ENCODE measurements at regions not wholly inside any gene's neighbourhood (a gene's known extent, or its start where the extent isn't known, plus 50 kb on each side); places are given as distances from the start of the nearest gene placed in this dataset.

GRCh38 chr1:38546636-38547035 lies 312.9 kb downstream of the RRAGC start:
- in situ Hi-C loops (cut with HindIII; ENCODE audit: low pct_unique_long_range_greater_than_20kb, low sequenced_read_pairs): no loop called here
- DNase-seq (ENCODE audit: low read depth): no peak

- in situ Hi-C loops (cut with HindIII; ENCODE audit: low pct_unique_long_range_greater_than_20kb, low sequenced_read_pairs): no loop called here
- DNase-seq (ENCODE audit: low read depth): peak; percentile 29
These were observed 318.3 kb downstream of the RRAGC start for GRCh38 chr1:38541223-38541622.

- no peak for DNase-seq (ENCODE audit: low read depth)
- in situ Hi-C loops (cut with HindIII; ENCODE audit: low pct_unique_long_range_greater_than_20kb, low sequenced_read_pairs): no loop called here
These were observed 319.6 kb downstream of the RRAGC start for GRCh38 chr1:38539931-38540330.

GRCh38 chr1:38538834-38539233 lies 320.7 kb downstream of the RRAGC start:
- in situ Hi-C loops (cut with HindIII; ENCODE audit: low pct_unique_long_range_greater_than_20kb, low sequenced_read_pairs): no loop called here
- DNase-seq (ENCODE audit: low read depth): no peak

- DNase-seq (ENCODE audit: low read depth): no peak
- in situ Hi-C loops (cut with HindIII; ENCODE audit: low pct_unique_long_range_greater_than_20kb, low sequenced_read_pairs): no loop called here
These were observed 323.5 kb downstream of the RRAGC start for GRCh38 chr1:38536089-38536488.

GRCh38 chr1:38534473-38534823 lies 325.1 kb downstream of the RRAGC start:
- in situ Hi-C loops (cut with HindIII; ENCODE audit: low pct_unique_long_range_greater_than_20kb, low sequenced_read_pairs): no loop called here
- DNase-seq (ENCODE audit: low read depth): no peak

GRCh38 chr1:38533772-38534472 lies 325.6 kb downstream of the RRAGC start:
- in situ Hi-C loops (cut with HindIII; ENCODE audit: low pct_unique_long_range_greater_than_20kb, low sequenced_read_pairs): no loop called here
- DNase-seq (ENCODE audit: low read depth): no peak

- in situ Hi-C loops (cut with HindIII; ENCODE audit: low pct_unique_long_range_greater_than_20kb, low sequenced_read_pairs): no loop called here
- DNase-seq (ENCODE audit: low read depth): no peak
These were observed 328.6 kb downstream of the RRAGC start for GRCh38 chr1:38530957-38531356.

GRCh38 chr1:38529946-38530345 lies 329.6 kb downstream of the RRAGC start:
- no peak for DNase-seq (ENCODE audit: low read depth)

DNA sequence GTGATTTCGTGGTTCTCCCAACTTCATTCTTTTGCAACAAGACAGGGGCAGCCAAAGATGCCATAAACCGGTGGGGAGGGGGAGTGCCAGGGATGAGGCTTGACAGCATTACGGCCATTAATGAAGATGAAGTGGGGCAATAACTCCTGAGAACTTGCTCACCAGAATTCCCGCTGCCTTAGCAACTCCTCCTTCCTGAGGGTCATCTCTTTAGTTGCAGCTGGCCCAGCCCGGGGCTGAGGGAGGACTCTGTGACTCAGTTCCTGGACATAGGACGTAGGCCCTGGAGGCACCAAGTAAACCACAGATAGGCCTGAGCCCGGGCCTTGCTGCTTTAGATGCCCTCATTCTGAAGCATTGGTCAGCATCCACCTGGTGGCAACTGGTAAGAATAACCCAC lies 330.2 kb downstream of the RRAGC start:
- in situ Hi-C loops (cut with HindIII; ENCODE audit: low pct_unique_long_range_greater_than_20kb, low sequenced_read_pairs): no loop called here
- DNase-seq (ENCODE audit: low read depth): no peak

More at GRCh38 chr1:38529946-38530345, 329.6 kb downstream of the RRAGC start:
- in situ Hi-C loops (cut with HindIII; ENCODE audit: low pct_unique_long_range_greater_than_20kb, low sequenced_read_pairs): no loop called here

DNA sequence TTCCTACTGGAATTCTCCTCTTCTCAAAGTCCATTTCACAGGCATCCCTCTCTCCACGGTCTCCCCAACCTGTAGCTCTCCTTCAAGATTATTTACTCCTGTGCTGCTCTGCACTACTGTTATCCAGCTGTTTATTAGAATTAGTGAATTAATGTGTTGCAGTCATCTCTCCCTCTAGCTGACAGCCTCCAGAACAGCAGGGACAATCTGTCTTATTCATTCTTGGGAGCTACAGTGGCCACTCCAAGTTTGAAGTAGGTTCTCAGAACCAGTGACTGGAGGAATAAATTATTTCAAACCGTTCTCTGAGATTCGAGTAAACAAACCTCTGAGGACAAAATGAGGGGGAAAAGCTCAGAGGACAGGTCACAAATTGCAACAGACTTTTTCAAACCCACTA lies 330.9 kb downstream of the RRAGC start:
- no peak for DNase-seq (ENCODE audit: low read depth)
- in situ Hi-C loops (cut with HindIII; ENCODE audit: low pct_unique_long_range_greater_than_20kb, low sequenced_read_pairs): no loop called here

GRCh38 chr1:38527373-38527966 lies 332.1 kb downstream of the RRAGC start:
- in situ Hi-C loops (cut with HindIII; ENCODE audit: low pct_unique_long_range_greater_than_20kb, low sequenced_read_pairs): no loop called here
- DNase-seq (ENCODE audit: low read depth): no peak

- no peak for DNase-seq (ENCODE audit: low read depth)
- in situ Hi-C loops (cut with HindIII; ENCODE audit: low pct_unique_long_range_greater_than_20kb, low sequenced_read_pairs): no loop called here
These were observed 333.5 kb downstream of the RRAGC start for GRCh38 chr1:38526046-38526445.

- no peak for DNase-seq (ENCODE audit: low read depth)
- in situ Hi-C loops (cut with HindIII; ENCODE audit: low pct_unique_long_range_greater_than_20kb, low sequenced_read_pairs): no loop called here
These were observed 334.1 kb downstream of the RRAGC start for GRCh38 chr1:38525343-38526043.

GRCh38 chr1:38524025-38524641 lies 335.4 kb downstream of the RRAGC start:
- in situ Hi-C loops (cut with HindIII; ENCODE audit: low pct_unique_long_range_greater_than_20kb, low sequenced_read_pairs): no loop called here
- DNase-seq (ENCODE audit: low read depth): no peak

DNA sequence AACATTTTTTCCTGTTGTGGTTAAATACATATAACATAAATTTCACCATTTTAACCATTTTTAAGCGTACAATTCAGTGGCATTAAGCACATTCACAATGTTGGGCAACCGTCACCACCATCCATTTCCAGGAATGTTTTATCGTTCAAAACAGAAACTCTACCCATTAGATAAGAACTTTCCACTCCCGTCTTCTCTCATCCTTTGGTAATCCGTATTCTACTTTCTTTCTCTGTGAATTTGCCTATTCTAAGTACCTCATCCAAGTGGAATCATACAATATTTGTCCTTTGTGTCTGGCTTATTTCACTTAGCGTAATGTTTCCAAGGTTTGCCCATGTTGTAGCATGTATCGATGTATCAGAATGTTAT lies 336.0 kb downstream of the RRAGC start:
- no peak for DNase-seq (ENCODE audit: low read depth)
- in situ Hi-C loops (cut with HindIII; ENCODE audit: low pct_unique_long_range_greater_than_20kb, low sequenced_read_pairs): no loop called here

DNA sequence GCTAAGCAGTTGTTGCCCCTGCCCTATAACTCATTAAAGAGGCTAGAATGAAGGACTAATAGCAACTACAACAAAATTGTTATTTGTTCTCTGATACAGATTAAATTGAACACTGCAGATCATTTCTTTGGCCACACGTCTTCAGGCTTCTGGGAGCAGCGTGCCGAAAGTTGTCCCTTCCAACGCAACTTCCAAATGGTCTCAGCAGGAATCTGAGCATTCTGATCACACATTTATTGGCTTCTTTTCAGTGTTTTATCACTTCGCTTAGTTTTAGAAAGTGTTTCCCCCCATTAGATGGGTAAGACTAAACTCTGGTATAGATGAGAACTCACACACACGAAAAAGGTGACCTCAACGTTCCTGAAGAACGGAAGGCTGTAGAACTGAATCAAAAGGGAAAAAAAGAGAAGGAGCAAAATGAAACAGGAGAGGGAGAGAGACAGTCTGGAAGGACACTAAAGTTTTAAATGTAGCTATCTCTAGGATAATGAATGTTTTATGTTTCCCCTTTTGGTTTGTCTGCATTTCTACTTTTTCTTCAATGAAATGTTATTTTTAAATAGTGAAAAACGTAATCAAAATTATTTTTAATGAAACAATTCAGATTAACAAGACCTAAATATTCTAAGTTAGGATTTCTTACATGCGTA lies 336.5 kb downstream of the RRAGC start:
- DNase-seq (ENCODE audit: low read depth): no peak
- in situ Hi-C loops (cut with HindIII; ENCODE audit: low pct_unique_long_range_greater_than_20kb, low sequenced_read_pairs): no loop called here

- in situ Hi-C loops (cut with HindIII; ENCODE audit: low pct_unique_long_range_greater_than_20kb, low sequenced_read_pairs): no loop called here
- no peak for DNase-seq (ENCODE audit: low read depth)
These were observed 343.0 kb downstream of the RRAGC start for GRCh38 chr1:38516560-38516959.

DNA sequence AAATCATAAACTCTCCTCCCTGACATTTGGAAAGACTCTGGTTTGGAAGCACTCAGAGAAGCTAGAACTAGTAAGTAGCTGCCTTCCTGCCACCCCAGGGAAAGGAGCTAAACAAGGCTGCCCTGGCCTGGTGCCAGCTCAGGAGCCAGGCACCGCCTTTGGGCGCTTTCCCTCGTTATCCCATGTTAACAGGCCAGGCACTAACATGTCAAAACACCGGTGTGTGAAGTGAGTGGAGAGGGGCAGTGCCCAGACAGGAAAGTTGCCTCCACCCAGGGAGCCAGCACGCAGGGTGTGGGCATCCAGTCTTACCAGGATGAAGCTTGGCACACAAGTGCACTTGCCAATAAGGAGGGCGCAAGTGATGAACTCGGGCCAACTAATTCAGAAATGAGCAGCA lies 346.8 kb downstream of the RRAGC start:
- in situ Hi-C loops (cut with HindIII; ENCODE audit: low pct_unique_long_range_greater_than_20kb, low sequenced_read_pairs): no loop called here

More for the DNA sequence above, 346.8 kb downstream of the RRAGC start:
- DNase-seq (ENCODE audit: low read depth): no peak
